ENCODE measurements at regions not wholly inside any gene's neighbourhood (a gene's known extent, or its start where the extent isn't known, plus 50 kb on each side); places are given as distances from the start of the nearest gene placed in this dataset.

- intact Hi-C loops (cut with DNase I) = no loop called here
Observed at GRCh38 chr7:106773721-106774120, 91.4 kb upstream of the PIK3CG start.

GRCh38 chr7:106774213-106774767, 90.8 kb upstream of the PIK3CG start:
- intact Hi-C loops (cut with DNase I) = no loop called here
- DNase-seq = no peak

More at GRCh38 chr7:106773721-106774120, 91.4 kb upstream of the PIK3CG start:
- DNase-seq = no peak

- no peak for DNase-seq
- intact Hi-C loops (cut with DNase I) = no loop called here
Observed at GRCh38 chr7:106774768-106775551, 90.1 kb upstream of the PIK3CG start.

- DNase-seq = no peak
- intact Hi-C loops (cut with DNase I) = no loop called here
Observed at GRCh38 chr7:106775552-106775936, 89.5 kb upstream of the PIK3CG start.

- intact Hi-C loops (cut with DNase I) = no loop called here
- no peak for DNase-seq
Observed at GRCh38 chr7:106775975-106776607, 89.0 kb upstream of the PIK3CG start.

- DNase-seq = no peak
- intact Hi-C loops (cut with DNase I) = no loop called here
Observed at GRCh38 chr7:106776618-106777347, 88.3 kb upstream of the PIK3CG start.

- intact Hi-C loops (cut with DNase I) = no loop called here
- no peak for DNase-seq
Observed at GRCh38 chr7:106777674-106778299, 87.3 kb upstream of the PIK3CG start.

- no peak for DNase-seq
- intact Hi-C loops (cut with DNase I) = no loop called here
Observed at GRCh38 chr7:106778656-106779250, 86.3 kb upstream of the PIK3CG start.

GRCh38 chr7:106779877-106780276, 85.2 kb upstream of the PIK3CG start:
- intact Hi-C loops (cut with DNase I) = no loop called here
- no peak for DNase-seq

- DNase-seq = no peak
- intact Hi-C loops (cut with DNase I) = no loop called here
Observed at GRCh38 chr7:106781007-106781406, 84.1 kb upstream of the PIK3CG start.

- intact Hi-C loops (cut with DNase I) = no loop called here
- no peak for DNase-seq
Observed at GRCh38 chr7:106781828-106782544, 83.1 kb upstream of the PIK3CG start.

- intact Hi-C loops (cut with DNase I) = no loop called here
- no peak for DNase-seq
Observed at GRCh38 chr7:106783286-106783685, 81.8 kb upstream of the PIK3CG start.

GRCh38 chr7:106788637-106789036, 76.4 kb upstream of the PIK3CG start:
- intact Hi-C loops (cut with DNase I) = no loop called here
- no peak for DNase-seq

- intact Hi-C loops (cut with DNase I) = loop anchor here (10.0 kb wide), 1 partner anchor 363 kb away; no protein-coding TSS in a partner anchor
- no peak for DNase-seq
Observed at GRCh38 chr7:106791526-106791925, 73.6 kb upstream of the PIK3CG start.

- intact Hi-C loops (cut with DNase I) = loop anchor here (10.0 kb wide), 1 partner anchor 362 kb away; no protein-coding TSS in a partner anchor
- no peak for DNase-seq
Observed at GRCh38 chr7:106792233-106792926, 72.7 kb upstream of the PIK3CG start.

- DNase-seq = peak in 14 of 42 donors; percentile 10 to 60 (median 34)
- intact Hi-C loops (cut with DNase I) = loop anchor here (10.0 kb wide), 1 partner anchor 362 kb away; no protein-coding TSS in a partner anchor
Observed at GRCh38 chr7:106793015-106793975, 71.8 kb upstream of the PIK3CG start.
